B cell (primary cell): ENCODE measurements at regions not wholly inside any gene's neighbourhood (a gene's known extent, or its start where the extent isn't known, plus 50 kb on each side); places are given as distances from the start of the nearest gene placed in this dataset.

ENCODE experiments used
- EZH2 ChIP-seq: IDR thresholded peaks from 2 replicates; pipeline ENCODE4 v1.6.1; 2012; ENCODE audit warnings: borderline replicate concordance, low read depth, mild to moderate bottlenecking, moderate library complexity, low read length; ENCODE audit not compliant: insufficient read depth, poor library complexity, severe bottlenecking
- TF ChIP-seq, protein P1 (sequence below): fragments of 200-600 bp; IDR thresholded peaks from one replicate; pipeline ENCODE4 v1.8.0; 2022; ENCODE audit warnings: antibody characterized with exemption, mild to moderate bottlenecking

- no peak for TF ChIP-seq EZH2
- TF ChIP-seq, protein P1, sequence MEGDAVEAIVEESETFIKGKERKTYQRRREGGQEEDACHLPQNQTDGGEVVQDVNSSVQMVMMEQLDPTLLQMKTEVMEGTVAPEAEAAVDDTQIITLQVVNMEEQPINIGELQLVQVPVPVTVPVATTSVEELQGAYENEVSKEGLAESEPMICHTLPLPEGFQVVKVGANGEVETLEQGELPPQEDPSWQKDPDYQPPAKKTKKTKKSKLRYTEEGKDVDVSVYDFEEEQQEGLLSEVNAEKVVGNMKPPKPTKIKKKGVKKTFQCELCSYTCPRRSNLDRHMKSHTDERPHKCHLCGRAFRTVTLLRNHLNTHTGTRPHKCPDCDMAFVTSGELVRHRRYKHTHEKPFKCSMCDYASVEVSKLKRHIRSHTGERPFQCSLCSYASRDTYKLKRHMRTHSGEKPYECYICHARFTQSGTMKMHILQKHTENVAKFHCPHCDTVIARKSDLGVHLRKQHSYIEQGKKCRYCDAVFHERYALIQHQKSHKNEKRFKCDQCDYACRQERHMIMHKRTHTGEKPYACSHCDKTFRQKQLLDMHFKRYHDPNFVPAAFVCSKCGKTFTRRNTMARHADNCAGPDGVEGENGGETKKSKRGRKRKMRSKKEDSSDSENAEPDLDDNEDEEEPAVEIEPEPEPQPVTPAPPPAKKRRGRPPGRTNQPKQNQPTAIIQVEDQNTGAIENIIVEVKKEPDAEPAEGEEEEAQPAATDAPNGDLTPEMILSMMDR, result no peak
These were observed 81.4 kb upstream of the EEPD1 start for GRCh38 chr7:36071605-36072004.
